ENCODE measurements at regions not wholly inside any gene's neighbourhood (a gene's known extent, or its start where the extent isn't known, plus 50 kb on each side); places are given as distances from the start of the nearest gene placed in this dataset.

- Histone ChIP-seq H3K27ac (replicated peaks) (no peak overlapping the region), H3K36me3 (no peaks in the 10 kb centered on the region), H3K4me3 (no peak overlapping the region), H3K4me1 (no peaks in the 10 kb centered on the region), H3K27me3 (ENCODE audit: low read depth) (no peaks in the 10 kb centered on the region), H3K9me3 (replicated peaks) (peaks cover 11% of the 10 kb centered on the region)
- TF ChIP-seq, protein P1, sequence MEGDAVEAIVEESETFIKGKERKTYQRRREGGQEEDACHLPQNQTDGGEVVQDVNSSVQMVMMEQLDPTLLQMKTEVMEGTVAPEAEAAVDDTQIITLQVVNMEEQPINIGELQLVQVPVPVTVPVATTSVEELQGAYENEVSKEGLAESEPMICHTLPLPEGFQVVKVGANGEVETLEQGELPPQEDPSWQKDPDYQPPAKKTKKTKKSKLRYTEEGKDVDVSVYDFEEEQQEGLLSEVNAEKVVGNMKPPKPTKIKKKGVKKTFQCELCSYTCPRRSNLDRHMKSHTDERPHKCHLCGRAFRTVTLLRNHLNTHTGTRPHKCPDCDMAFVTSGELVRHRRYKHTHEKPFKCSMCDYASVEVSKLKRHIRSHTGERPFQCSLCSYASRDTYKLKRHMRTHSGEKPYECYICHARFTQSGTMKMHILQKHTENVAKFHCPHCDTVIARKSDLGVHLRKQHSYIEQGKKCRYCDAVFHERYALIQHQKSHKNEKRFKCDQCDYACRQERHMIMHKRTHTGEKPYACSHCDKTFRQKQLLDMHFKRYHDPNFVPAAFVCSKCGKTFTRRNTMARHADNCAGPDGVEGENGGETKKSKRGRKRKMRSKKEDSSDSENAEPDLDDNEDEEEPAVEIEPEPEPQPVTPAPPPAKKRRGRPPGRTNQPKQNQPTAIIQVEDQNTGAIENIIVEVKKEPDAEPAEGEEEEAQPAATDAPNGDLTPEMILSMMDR (IDR thresholded peaks at IDR 0.05; ENCODE audit: borderline replicate concordance) = no peak
- intact Hi-C loops (cut with micrococcal nuclease) = no loop called here
- DNase-seq = no peak
These were observed 617.4 kb upstream of the ADAMTS5 start for GRCh38 chr21:27584256-27584655.

- intact Hi-C loops (cut with micrococcal nuclease) = no loop called here
- Histone ChIP-seq H3K4me1 (no peaks in the 10 kb centered on the region), H3K9me3 (replicated peaks) (peaks cover 11% of the 10 kb centered on the region), H3K4me3 (no peak overlapping the region), H3K36me3 (no peaks in the 10 kb centered on the region), H3K27ac (replicated peaks) (no peak overlapping the region), H3K27me3 (ENCODE audit: low read depth) (no peaks in the 10 kb centered on the region)
- TF ChIP-seq, protein P1 (IDR thresholded peaks at IDR 0.05; ENCODE audit: borderline replicate concordance) = no peak
- DNase-seq = no peak
These were observed 616.1 kb upstream of the ADAMTS5 start for GRCh38 chr21:27582948-27583430.

DNA sequence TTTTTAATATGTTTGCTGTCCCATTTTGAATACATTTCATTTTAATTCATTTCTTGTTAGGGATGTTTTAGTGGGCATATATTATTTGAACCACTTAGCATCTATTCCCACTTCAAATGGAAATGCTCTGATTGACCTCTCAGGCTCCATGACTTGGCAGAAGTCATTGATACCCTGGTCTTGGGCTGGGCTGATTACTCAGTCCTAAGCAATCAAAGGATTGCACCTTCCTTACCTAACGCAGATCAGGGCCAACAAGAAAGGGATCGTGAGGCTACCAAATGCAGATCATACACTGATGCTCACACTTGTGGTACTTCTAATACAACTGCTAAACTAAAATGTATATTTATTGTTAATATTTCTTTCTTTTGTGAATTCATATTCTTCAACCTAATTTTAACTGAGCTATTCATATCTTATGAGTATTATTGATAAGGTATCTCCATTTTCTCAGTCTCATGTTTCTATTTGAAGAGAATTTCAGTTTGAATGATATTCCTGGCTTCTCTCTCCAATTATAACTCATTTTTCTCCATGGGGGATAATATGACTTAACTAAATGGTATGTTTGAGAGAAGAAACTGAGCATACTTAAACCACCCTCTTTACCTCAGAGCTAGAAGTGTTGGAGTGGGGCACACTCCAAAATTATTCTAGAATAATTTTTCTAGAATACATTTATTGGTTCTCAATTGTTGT lies 615.5 kb upstream of the ADAMTS5 start:
- no peak overlapping the region for H3K4me3 ChIP-seq
- DNase-seq = no peak
- intact Hi-C loops (cut with micrococcal nuclease) = no loop called here

DNA sequence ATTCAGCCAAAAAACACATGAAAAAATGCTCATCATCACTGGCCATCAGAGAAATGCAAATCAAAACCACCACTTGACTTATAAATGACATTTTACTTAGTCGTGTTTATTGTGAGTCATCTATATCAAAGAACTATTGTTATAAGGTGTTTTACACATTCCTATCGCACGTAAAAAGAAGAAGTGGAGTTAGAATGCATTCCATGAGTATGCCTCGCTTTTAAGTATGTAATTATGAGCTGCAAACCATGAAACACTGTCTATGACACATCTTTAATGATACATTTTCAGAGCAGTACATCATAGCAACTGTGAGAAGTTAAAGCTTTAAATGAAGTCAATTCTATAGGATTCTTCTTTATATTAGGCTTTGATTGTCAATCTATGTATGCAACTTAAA lies 614.3 kb upstream of the ADAMTS5 start:
- no peaks in the 10 kb centered on the region for H3K4me1 ChIP-seq
- H3K27ac ChIP-seq (replicated peaks) = no peak overlapping the region
- no peak overlapping the region for H3K4me3 ChIP-seq
- no peaks in the 10 kb centered on the region for H3K36me3 ChIP-seq
- peaks cover 11% of the 10 kb centered on the region for H3K9me3 ChIP-seq (replicated peaks)
- no peak for DNase-seq
- intact Hi-C loops (cut with micrococcal nuclease) = no loop called here
- H3K27me3 ChIP-seq (ENCODE audit: low read depth) = no peaks in the 10 kb centered on the region
- TF ChIP-seq, protein P1 (IDR thresholded peaks at IDR 0.05; ENCODE audit: borderline replicate concordance) = no peak

More for the DNA sequence above, 615.5 kb upstream of the ADAMTS5 start:
- Histone ChIP-seq H3K27me3 (ENCODE audit: low read depth) (no peaks in the 10 kb centered on the region), H3K36me3 (no peaks in the 10 kb centered on the region), H3K27ac (replicated peaks) (no peak overlapping the region), H3K9me3 (replicated peaks) (peaks cover 11% of the 10 kb centered on the region), H3K4me1 (no peaks in the 10 kb centered on the region)
- TF ChIP-seq, protein P1 (IDR thresholded peaks at IDR 0.05; ENCODE audit: borderline replicate concordance) = no peak

- TF ChIP-seq, protein P1 (IDR thresholded peaks at IDR 0.05; ENCODE audit: borderline replicate concordance) = no peak
- no peak for DNase-seq
- H3K27ac ChIP-seq (replicated peaks) = no peak overlapping the region
- no peaks in the 10 kb centered on the region for H3K4me1 ChIP-seq
- intact Hi-C loops (cut with micrococcal nuclease) = no loop called here
- H3K9me3 ChIP-seq (replicated peaks) = peaks cover 11% of the 10 kb centered on the region
- no peaks in the 10 kb centered on the region for H3K36me3 ChIP-seq
- H3K4me3 ChIP-seq = no peak overlapping the region
- no peaks in the 10 kb centered on the region for H3K27me3 ChIP-seq (ENCODE audit: low read depth)
These were observed 613.4 kb upstream of the ADAMTS5 start for GRCh38 chr21:27580276-27580675.

Measured in left ventricle myocardium inferior (tissue), 1 donor.